DND-41 (cell line): ENCODE measurements at regions not wholly inside any gene's neighbourhood (a gene's known extent, or its start where the extent isn't known, plus 50 kb on each side); places are given as distances from the start of the nearest gene placed in this dataset.

Experiments
- ATAC-seq: fragments of 200-7000 bp; cut with Tn5 transposase; 3 replicates; pipeline ENCODE4 v1.9.1; 2021; ENCODE audit warnings: low read depth; ENCODE audit not compliant: insufficient read depth
- DNase-seq: peaks from one replicate; pipeline ENCODE4 v3.0.0-alpha.2; 2020
- H2AFZ ChIP-seq: 2 replicates; pipeline ENCODE4 v1.6.0; 2012; ENCODE audit warnings: low read depth, low read length
- H3K27ac ChIP-seq: 2 replicates; pipeline ENCODE4 v1.5.1; 2012; ENCODE audit warnings: low read length, inconsistent platforms
- H3K27me3 ChIP-seq: fragments of 200-600 bp; sonication (generic); 2 replicates; pipeline ENCODE4 v1.6.0; 2012; ENCODE audit warnings: low read length, mild to moderate bottlenecking, inconsistent platforms; ENCODE audit not compliant: insufficient read depth, poor library complexity
- H3K36me3 ChIP-seq: 2 replicates; pipeline ENCODE4 v1.5.1; 2012; ENCODE audit warnings: low read length, inconsistent platforms; ENCODE audit not compliant: insufficient read depth
- H3K4me1 ChIP-seq: 2 replicates; pipeline ENCODE4 v1.5.1; 2012; ENCODE audit warnings: mild to moderate bottlenecking, low read length; ENCODE audit not compliant: insufficient read depth
- H3K4me2 ChIP-seq: 2 replicates; pipeline ENCODE4 v1.6.0; 2012; ENCODE audit warnings: mild to moderate bottlenecking, moderate library complexity, low read length, inconsistent platforms; ENCODE audit not compliant: insufficient read depth
- H3K4me3 ChIP-seq, 2 experiments: fragments of 200-600 bp in 1 of 2; shearing (Covaris generic) in 1 of 2; 2 replicates each; pipeline ENCODE4 v1.5.1; 2012 to 2016; ENCODE audit warnings: inconsistent platforms in 2 of 2, low read length in 2 of 2, mild to moderate bottlenecking in 2 of 2, low read depth in 1 of 2, moderate library complexity in 1 of 2
- H3K79me2 ChIP-seq: 2 replicates; pipeline ENCODE4 v1.6.0; 2012; ENCODE audit warnings: low read length, inconsistent platforms; ENCODE audit not compliant: insufficient read depth
- H3K9ac ChIP-seq: 2 replicates; pipeline ENCODE4 v1.6.0; 2012; ENCODE audit warnings: low read depth, mild to moderate bottlenecking, inconsistent platforms, low read length, moderate library complexity
- H3K9me3 ChIP-seq: 2 replicates; pipeline ENCODE4 v1.5.1; 2012; ENCODE audit warnings: low read length, moderate library complexity, mild to moderate bottlenecking, inconsistent platforms; ENCODE audit not compliant: insufficient read depth, severe bottlenecking
- H4K20me1 ChIP-seq: 2 replicates; pipeline ENCODE4 v1.6.0; 2012; ENCODE audit warnings: low read length; ENCODE audit not compliant: insufficient read depth
- EZH2 ChIP-seq: IDR thresholded peaks from 3 replicates; pipeline ENCODE4 v1.6.1; 2012; ENCODE audit warnings: borderline replicate concordance, low read depth, mild to moderate bottlenecking, moderate library complexity, low read length, inconsistent platforms; ENCODE audit not compliant: severe bottlenecking
- TF ChIP-seq, protein P1 (sequence below): IDR thresholded peaks from 2 replicates; pipeline ENCODE4 v1.5.1; 2012; ENCODE audit warnings: borderline replicate concordance, low read length, moderate library complexity, mild to moderate bottlenecking; ENCODE audit not compliant: poor library complexity, severe bottlenecking; ENCODE audit errors: extremely low read depth

DNA sequence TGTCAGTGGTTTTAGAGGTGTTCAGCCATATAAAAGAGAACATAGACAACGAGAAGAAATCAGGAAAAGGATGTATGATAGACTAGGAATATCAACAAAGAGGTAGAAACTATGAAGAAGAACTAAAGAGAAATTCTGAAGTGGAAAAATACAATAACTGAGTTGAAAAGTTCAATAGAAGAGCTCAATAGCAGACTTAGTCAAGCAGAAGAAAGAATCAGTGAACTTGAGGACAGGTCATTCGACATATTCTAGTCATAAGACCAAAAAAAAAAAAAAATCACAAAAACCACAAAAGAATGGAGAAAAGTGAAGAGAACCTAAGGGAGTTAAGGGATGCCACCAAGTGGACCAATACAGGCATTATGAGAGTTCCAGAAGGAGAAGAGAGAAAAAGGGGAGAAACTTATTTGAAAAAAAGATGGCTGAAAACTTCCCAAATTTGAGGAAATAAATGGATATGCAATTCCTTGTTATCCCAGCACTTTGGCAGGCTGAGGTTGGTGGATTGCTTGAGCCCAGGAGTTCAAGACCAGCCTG lies 321.2 kb downstream of the ABCC12 start:
- TF ChIP-seq EZH2 = no peak
- TF ChIP-seq, protein P1, sequence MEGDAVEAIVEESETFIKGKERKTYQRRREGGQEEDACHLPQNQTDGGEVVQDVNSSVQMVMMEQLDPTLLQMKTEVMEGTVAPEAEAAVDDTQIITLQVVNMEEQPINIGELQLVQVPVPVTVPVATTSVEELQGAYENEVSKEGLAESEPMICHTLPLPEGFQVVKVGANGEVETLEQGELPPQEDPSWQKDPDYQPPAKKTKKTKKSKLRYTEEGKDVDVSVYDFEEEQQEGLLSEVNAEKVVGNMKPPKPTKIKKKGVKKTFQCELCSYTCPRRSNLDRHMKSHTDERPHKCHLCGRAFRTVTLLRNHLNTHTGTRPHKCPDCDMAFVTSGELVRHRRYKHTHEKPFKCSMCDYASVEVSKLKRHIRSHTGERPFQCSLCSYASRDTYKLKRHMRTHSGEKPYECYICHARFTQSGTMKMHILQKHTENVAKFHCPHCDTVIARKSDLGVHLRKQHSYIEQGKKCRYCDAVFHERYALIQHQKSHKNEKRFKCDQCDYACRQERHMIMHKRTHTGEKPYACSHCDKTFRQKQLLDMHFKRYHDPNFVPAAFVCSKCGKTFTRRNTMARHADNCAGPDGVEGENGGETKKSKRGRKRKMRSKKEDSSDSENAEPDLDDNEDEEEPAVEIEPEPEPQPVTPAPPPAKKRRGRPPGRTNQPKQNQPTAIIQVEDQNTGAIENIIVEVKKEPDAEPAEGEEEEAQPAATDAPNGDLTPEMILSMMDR = no peak
- Histone ChIP-seq H3K27ac (no peak overlapping the region), H2AFZ (no peak overlapping the region), H3K36me3 (no peaks in the 10 kb centered on the region), H3K27me3 (no peaks in the 10 kb centered on the region), H3K4me1 (no peaks in the 10 kb centered on the region), H4K20me1 (no peaks in the 10 kb centered on the region), H3K9ac (no peak overlapping the region), H3K79me2 (no peaks in the 10 kb centered on the region), H3K4me3 (no peak overlapping the region), H3K4me2 (no peak overlapping the region), H3K9me3 (peaks cover 10% of the 10 kb centered on the region)
- ATAC-seq (no peak), DNase-seq (no peak)

DNA sequence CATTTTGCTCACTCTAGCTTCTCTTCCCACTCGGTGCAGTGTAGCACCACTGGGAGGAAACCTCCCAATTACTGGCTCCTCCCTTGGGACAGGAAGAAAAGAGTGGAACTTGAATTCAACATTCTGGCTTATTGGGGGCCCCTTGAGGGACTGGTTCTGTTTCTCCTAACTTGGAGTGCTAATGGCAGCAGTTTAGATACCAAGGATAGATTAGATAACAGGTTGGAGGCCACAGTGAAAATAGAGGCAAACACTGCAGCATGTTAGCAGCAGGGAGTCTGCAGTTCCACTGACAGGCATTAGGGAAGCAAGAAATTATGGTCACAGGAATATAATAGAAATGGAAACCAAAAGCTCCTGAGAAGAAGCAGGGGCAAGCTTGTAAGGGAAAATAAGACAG lies 322.0 kb downstream of the ABCC12 start:
- Histone ChIP-seq H3K4me1 (no peaks in the 10 kb centered on the region), H3K36me3 (no peaks in the 10 kb centered on the region), H3K4me2 (no peak overlapping the region), H3K9me3 (peaks cover 10% of the 10 kb centered on the region), H3K9ac (no peak overlapping the region), H3K27me3 (no peaks in the 10 kb centered on the region), H3K4me3 (no peak overlapping the region), H2AFZ (no peak overlapping the region), H3K79me2 (no peaks in the 10 kb centered on the region), H3K27ac (no peak overlapping the region), H4K20me1 (no peaks in the 10 kb centered on the region)
- TF ChIP-seq, protein P1 = no peak
- no peak for TF ChIP-seq EZH2
- ATAC-seq (no peak), DNase-seq (no peak)

DNA sequence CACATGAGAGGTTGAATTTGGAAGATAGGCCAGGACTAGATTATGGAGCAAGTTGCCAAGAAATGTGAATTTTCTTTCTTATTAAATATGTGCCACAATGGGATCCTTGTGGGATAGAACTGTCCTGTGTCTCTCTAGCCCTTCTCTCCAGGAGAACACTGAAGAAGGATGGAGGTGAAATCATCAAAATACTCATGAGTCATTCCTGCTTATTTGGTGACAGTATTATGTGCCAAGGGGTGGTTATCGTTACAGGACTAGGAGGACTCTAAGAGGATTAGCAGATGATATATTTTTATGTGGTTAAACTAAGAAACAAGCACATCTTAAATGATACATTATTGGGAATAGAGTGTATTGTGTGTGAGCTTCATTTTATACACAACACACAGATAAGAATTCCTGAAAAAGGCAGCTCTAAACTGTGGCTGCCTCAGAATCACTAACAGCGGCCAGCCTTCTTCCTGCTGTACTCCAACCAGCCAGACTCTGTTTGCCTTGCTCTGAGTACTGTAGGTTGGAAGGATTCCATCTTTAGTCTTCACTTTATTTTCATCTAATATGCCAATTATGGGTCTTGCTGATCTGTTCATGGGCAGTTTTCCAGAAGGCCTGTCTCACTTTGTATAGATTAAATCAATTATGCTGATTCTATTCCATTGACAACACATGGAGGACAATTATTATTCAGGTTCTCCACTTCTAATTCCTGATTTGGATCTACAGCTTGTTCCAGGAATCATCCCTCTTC lies 325.8 kb downstream of the ABCC12 start:
- DNase-seq (no peak), ATAC-seq (no peak)
- no peak for TF ChIP-seq EZH2
- TF ChIP-seq, protein P1 = no peak
- Histone ChIP-seq H3K36me3 (no peaks in the 10 kb centered on the region), H3K27ac (no peak overlapping the region), H2AFZ (no peak overlapping the region), H3K9ac (no peak overlapping the region), H4K20me1 (no peaks in the 10 kb centered on the region), H3K4me1 (no peaks in the 10 kb centered on the region), H3K9me3 (peaks cover 18% of the 10 kb centered on the region), H3K4me3 (no peak overlapping the region), H3K79me2 (no peaks in the 10 kb centered on the region), H3K27me3 (no peaks in the 10 kb centered on the region), H3K4me2 (no peak overlapping the region)
